ENCODE measurements at regions not wholly inside any gene's neighbourhood (a gene's known extent, or its start where the extent isn't known, plus 50 kb on each side); places are given as distances from the start of the nearest gene placed in this dataset.

DNA sequence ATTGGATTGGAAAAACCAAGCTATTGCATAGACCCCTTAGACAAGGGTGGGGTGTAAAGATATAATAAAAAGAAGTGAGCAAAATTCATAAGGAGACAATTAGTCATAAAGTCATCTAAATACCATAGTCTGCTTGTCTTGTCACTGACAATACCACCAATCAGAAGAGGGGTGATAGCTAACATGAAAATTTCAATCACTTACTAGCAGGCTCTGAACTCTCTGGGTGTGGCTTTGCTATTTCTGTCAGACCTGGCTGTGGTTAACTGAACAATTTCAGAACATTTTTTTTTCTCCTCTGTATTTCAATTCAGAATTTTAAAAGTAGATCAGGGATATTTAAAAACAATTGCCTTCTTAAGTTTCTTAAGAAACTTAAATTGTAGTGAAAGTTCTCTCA lies 158.5 kb upstream of the PRMT6 start:
- intact Hi-C loops (cut with micrococcal nuclease), result no loop called here
- no TSS peak for BruUV-seq (replicated peaks)
- H3K9me3 Mint-ChIP-seq (ENCODE audit: unreplicated experiment), result no peaks in the 10 kb centered on the region
- peaks cover 4% of the 10 kb centered on the region for H3K36me3 Mint-ChIP-seq (ENCODE audit: insufficient read depth, unreplicated experiment)
- no peak for DNase-seq (ENCODE audit: unreplicated experiment)
- POLR2A ChIA-PET, result interaction anchor here (0.6 kb wide), 1 partner anchor 9 kb away, joined by 3 read pairs; no protein-coding TSS in a partner anchor
- no peak overlapping the region for H3K4me3 Mint-ChIP-seq (ENCODE audit: unreplicated experiment)
- no peaks in the 10 kb centered on the region for H3K4me1 Mint-ChIP-seq (ENCODE audit: insufficient read depth, unreplicated experiment)
- no peak overlapping the region for H3K27ac Mint-ChIP-seq (ENCODE audit: low read depth, unreplicated experiment)
- CTCF ChIA-PET, result no interaction called here
- H3K27me3 Mint-ChIP-seq (ENCODE audit: insufficient read depth, unreplicated experiment), result no peaks in the 10 kb centered on the region
- TF ChIP-seq, protein P1, sequence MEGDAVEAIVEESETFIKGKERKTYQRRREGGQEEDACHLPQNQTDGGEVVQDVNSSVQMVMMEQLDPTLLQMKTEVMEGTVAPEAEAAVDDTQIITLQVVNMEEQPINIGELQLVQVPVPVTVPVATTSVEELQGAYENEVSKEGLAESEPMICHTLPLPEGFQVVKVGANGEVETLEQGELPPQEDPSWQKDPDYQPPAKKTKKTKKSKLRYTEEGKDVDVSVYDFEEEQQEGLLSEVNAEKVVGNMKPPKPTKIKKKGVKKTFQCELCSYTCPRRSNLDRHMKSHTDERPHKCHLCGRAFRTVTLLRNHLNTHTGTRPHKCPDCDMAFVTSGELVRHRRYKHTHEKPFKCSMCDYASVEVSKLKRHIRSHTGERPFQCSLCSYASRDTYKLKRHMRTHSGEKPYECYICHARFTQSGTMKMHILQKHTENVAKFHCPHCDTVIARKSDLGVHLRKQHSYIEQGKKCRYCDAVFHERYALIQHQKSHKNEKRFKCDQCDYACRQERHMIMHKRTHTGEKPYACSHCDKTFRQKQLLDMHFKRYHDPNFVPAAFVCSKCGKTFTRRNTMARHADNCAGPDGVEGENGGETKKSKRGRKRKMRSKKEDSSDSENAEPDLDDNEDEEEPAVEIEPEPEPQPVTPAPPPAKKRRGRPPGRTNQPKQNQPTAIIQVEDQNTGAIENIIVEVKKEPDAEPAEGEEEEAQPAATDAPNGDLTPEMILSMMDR (IDR thresholded peaks at IDR 0.05; ENCODE audit: unreplicated experiment), result no peak

DNA sequence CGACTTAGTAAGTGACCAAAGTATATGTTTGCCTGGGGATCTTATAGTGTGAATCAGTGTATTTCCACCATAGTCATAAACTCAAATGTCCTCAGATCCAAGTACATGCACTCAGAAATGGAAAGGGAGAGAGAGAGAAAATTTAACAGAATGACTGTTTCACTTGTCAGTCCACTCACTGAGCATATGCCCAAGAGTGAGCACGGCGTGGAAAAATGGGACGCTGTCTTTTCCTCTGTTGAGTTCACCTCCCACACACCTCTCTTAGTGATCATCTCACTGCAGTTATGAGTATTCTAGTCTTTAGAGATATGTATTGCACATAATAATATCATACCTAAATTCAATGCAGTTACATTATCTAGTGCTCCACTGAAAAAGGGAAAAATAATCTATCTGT lies 156.8 kb upstream of the PRMT6 start:
- CTCF ChIA-PET, result no interaction called here
- no peaks in the 10 kb centered on the region for H3K9me3 Mint-ChIP-seq (ENCODE audit: unreplicated experiment)

DNA sequence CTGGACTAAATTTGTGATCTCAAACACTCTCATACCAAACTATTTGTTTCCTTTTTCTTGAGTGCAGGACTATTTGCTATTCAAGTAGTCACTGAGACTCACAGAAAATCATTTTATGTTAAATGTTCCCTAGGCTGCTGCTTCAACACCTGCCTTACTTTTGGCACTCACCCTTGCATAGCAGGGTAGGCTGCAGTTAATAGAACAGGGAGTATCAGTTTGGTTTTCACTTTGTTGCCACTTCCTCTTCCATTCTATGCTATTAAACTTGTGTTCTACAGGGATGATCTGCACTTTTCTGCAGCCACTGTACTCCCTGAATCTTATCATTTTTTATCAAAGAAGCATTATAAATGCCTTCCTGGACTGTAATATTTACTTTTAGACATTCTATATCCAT lies 148.7 kb upstream of the PRMT6 start:
- no TSS peak for BruUV-seq (replicated peaks)
- Mint-ChIP-seq H3K9me3 (ENCODE audit: unreplicated experiment) (no peaks in the 10 kb centered on the region), H3K36me3 (ENCODE audit: insufficient read depth, unreplicated experiment) (no peaks in the 10 kb centered on the region), H3K4me3 (ENCODE audit: unreplicated experiment) (no peak overlapping the region), H3K27me3 (ENCODE audit: insufficient read depth, unreplicated experiment) (no peaks in the 10 kb centered on the region), H3K27ac (ENCODE audit: low read depth, unreplicated experiment) (no peak overlapping the region), H3K4me1 (ENCODE audit: insufficient read depth, unreplicated experiment) (peaks cover 17% of the 10 kb centered on the region)
- CTCF ChIA-PET, result no interaction called here
- DNase-seq (ENCODE audit: unreplicated experiment), result no peak
- POLR2A ChIA-PET, result no interaction called here
- TF ChIP-seq, protein P1 (IDR thresholded peaks at IDR 0.05; ENCODE audit: unreplicated experiment), result no peak
- intact Hi-C loops (cut with micrococcal nuclease), result no loop called here

More for the DNA sequence above, 156.8 kb upstream of the PRMT6 start:
- intact Hi-C loops (cut with micrococcal nuclease), result no loop called here
- Mint-ChIP-seq H3K4me1 (ENCODE audit: insufficient read depth, unreplicated experiment) (no peaks in the 10 kb centered on the region), H3K4me3 (ENCODE audit: unreplicated experiment) (no peak overlapping the region), H3K36me3 (ENCODE audit: insufficient read depth, unreplicated experiment) (peaks cover 4% of the 10 kb centered on the region), H3K27ac (ENCODE audit: low read depth, unreplicated experiment) (no peak overlapping the region), H3K27me3 (ENCODE audit: insufficient read depth, unreplicated experiment) (no peaks in the 10 kb centered on the region)
- POLR2A ChIA-PET, result no interaction called here
- no peak for DNase-seq (ENCODE audit: unreplicated experiment)
- TF ChIP-seq, protein P1 (IDR thresholded peaks at IDR 0.05; ENCODE audit: unreplicated experiment), result no peak
- BruUV-seq (replicated peaks), result no TSS peak

DNA sequence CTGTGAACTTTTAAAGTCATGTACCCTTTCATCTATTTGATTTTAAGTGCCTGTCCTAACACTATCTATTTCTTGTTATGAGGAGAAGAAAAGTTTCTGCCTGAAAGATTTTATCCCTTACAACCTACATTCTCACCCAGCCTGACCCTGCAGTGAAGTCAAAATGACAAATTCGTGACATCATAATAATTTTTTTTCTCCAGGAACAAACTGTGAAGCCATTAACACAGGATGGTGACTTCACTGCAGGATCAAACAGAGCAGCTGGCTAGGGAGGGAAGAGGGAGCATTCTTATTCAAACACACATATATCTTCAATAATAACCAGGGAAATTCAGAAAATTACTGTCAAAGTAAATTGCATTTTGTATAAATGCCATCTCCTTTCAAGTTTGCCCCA lies 147.8 kb upstream of the PRMT6 start:
- Mint-ChIP-seq H3K36me3 (ENCODE audit: insufficient read depth, unreplicated experiment) (no peaks in the 10 kb centered on the region), H3K27me3 (ENCODE audit: insufficient read depth, unreplicated experiment) (no peaks in the 10 kb centered on the region), H3K9me3 (ENCODE audit: unreplicated experiment) (no peaks in the 10 kb centered on the region), H3K4me1 (ENCODE audit: insufficient read depth, unreplicated experiment) (peaks cover 17% of the 10 kb centered on the region), H3K27ac (ENCODE audit: low read depth, unreplicated experiment) (no peak overlapping the region), H3K4me3 (ENCODE audit: unreplicated experiment) (no peak overlapping the region)
- TF ChIP-seq, protein P1 (IDR thresholded peaks at IDR 0.05; ENCODE audit: unreplicated experiment), result no peak
- intact Hi-C loops (cut with micrococcal nuclease), result no loop called here
- DNase-seq (ENCODE audit: unreplicated experiment), result no peak
- POLR2A ChIA-PET, result no interaction called here
- CTCF ChIA-PET, result no interaction called here
- no TSS peak for BruUV-seq (replicated peaks)

Data from MCF 10A (cell line).